Esophagus squamous epithelium (tissue), 4 donors: ENCODE measurements at regions not wholly inside any gene's neighbourhood (a gene's known extent, or its start where the extent isn't known, plus 50 kb on each side); places are given as distances from the start of the nearest gene placed in this dataset.

Experiments
- CTCF ChIP-seq, 6 experiments: fragments of 450-650 bp in 4 of 6; fragments of 200-600 bp in 2 of 6; sonication (generic) in 2 of 6; IDR thresholded peaks; one replicate each; pipeline ENCODE4 v1.5.1; 2016 to 2019; ENCODE audit warnings: antibody characterized with exemption in 6 of 6, mild to moderate bottlenecking in 4 of 6, moderate library complexity in 4 of 6
- POLR2A ChIP-seq, 4 donors: fragments of 450-650 bp; IDR thresholded peaks; one replicate each; pipeline ENCODE4 v1.6.1; 2017; ENCODE audit warnings: antibody characterized with exemption in 4 of 4, mild to moderate bottlenecking in 4 of 4, moderate library complexity in 3 of 4

DNA sequence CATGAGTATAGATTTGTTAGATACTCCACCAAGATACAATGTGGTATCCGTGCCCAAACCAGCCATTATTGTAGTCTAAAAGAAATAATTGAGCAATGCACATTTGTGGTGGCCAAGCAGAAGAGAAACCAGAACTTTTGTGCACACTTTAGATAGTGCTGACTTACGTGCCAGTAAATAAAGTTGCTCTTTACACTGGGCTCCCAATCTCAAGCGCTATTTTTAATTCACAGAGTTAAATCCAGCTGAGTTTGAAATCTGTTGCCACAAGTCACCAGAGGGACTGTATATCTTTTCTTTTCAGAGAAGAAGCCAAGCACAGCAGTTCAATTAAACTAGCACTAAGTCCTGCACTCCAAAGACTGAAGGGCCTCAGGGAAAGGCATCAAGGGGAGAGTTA is 680.4 kb downstream of the TDRD15 start:
- TF ChIP-seq CTCF (IDR thresholded peaks at IDR 0.05) = no peak
- TF ChIP-seq POLR2A (IDR thresholded peaks at IDR 0.05) = no peak
